Adipocyte (in vitro differentiated cells): ENCODE measurements at regions not wholly inside any gene's neighbourhood (a gene's known extent, or its start where the extent isn't known, plus 50 kb on each side); places are given as distances from the start of the nearest gene placed in this dataset.
A peak's percentile ranks its signal among the peaks of the same experiment; 100 is the strongest.
"Not testable (repeated sequence)": the region's sequence is repeated elsewhere in the genome, so short reads cannot be mapped to it uniquely, and the experiment has no call there.

Experiments used
- DNase-seq: peaks from one replicate; pipeline ENCODE4 v3.0.0-alpha.2; 2015; ENCODE audit warnings: low read depth
- H3K27me3 ChIP-seq: replicated peaks from 2 replicates; pipeline ENCODE4 v1.7.0; 2013; ENCODE audit warnings: mild to moderate bottlenecking, low read length, moderate library complexity; ENCODE audit not compliant: control insufficient read depth, insufficient read depth
- H3K36me3 ChIP-seq: 2 replicates; pipeline ENCODE4 v1.7.0; 2013; ENCODE audit warnings: low read length, mild to moderate bottlenecking, moderate library complexity; ENCODE audit not compliant: control insufficient read depth, insufficient read depth, severe bottlenecking
- H3K4me1 ChIP-seq: 2 replicates; pipeline ENCODE4 v1.7.0; 2013; ENCODE audit warnings: mild to moderate bottlenecking, low read length, moderate library complexity; ENCODE audit not compliant: control insufficient read depth, insufficient read depth
- H3K4me3 ChIP-seq: 2 replicates; pipeline ENCODE4 v1.7.0; 2013; ENCODE audit warnings: mild to moderate bottlenecking, low read length, moderate library complexity
- H3K9ac ChIP-seq: 2 replicates; pipeline ENCODE4 v1.7.0; 2013; ENCODE audit warnings: mild to moderate bottlenecking, low read length, moderate library complexity
- H3K9me3 ChIP-seq: 2 replicates; pipeline ENCODE4 v1.7.0; 2013; ENCODE audit warnings: mild to moderate bottlenecking, low read length, moderate library complexity; ENCODE audit not compliant: control insufficient read depth

- Histone ChIP-seq H3K9me3 (peaks cover 6% of the 10 kb centered on the region), H3K4me3 (no peak overlapping the region), H3K9ac (no peak overlapping the region), H3K27me3 (no peaks in the 10 kb centered on the region), H3K4me1 (peaks cover 21% of the 10 kb centered on the region), H3K36me3 (no peaks in the 10 kb centered on the region)
- DNase-seq, result no peak
Observed at GRCh38 chr1:232144696-232145230, 485.2 kb downstream of the SIPA1L2 start.

DNA sequence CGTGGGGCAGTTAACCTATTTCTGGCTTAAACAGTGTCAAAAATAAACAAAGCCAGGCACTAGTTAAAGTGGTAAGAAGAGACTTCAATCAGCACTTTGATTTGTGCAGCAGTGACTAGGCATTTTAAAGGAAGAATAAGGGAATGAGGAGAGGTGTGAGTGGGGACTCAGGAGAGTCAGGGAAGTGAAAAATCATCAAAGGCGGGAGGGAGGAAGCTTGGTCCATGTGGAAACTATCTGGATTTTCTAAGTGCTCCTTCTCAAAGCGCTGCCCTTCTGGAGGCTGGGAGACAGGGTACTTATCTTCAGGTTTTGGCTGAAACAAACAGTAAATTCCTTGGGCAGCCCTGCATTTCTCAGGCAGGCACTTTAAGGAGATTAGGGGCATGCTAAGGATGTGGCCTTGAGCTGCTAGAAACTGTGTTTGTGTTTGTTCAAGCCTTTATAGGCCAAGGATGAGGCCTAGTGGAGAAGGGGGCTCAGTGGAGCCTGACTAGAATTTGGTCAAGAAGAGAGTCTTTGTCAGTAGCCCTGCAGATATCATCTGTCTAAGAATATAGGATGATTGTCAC lies 486.5 kb downstream of the SIPA1L2 start:
- Histone ChIP-seq H3K9me3 (peaks cover 6% of the 10 kb centered on the region), H3K4me3 (no peak overlapping the region), H3K27me3 (no peaks in the 10 kb centered on the region), H3K36me3 (no peaks in the 10 kb centered on the region), H3K9ac (no peak overlapping the region), H3K4me1 (peaks cover 18% of the 10 kb centered on the region)
- DNase-seq, result no peak

GRCh38 chr1:232142403-232143314 lies 487.3 kb downstream of the SIPA1L2 start:
- H3K27me3 ChIP-seq, result no peaks in the 10 kb centered on the region
- H3K4me3 ChIP-seq, result no peak overlapping the region
- H3K36me3 ChIP-seq, result no peaks in the 10 kb centered on the region
- H3K9me3 ChIP-seq, result peaks cover 6% of the 10 kb centered on the region
- DNase-seq, result peak; percentile 75
- peaks cover 18% of the 10 kb centered on the region for H3K4me1 ChIP-seq
- no peak overlapping the region for H3K9ac ChIP-seq

GRCh38 chr1:232141167-232141448 lies 488.8 kb downstream of the SIPA1L2 start:
- not testable (repeated sequence) for H3K27me3 ChIP-seq, H3K9ac ChIP-seq, DNase-seq, H3K9me3 ChIP-seq, H3K36me3 ChIP-seq, H3K4me3 ChIP-seq
- H3K4me1 ChIP-seq, result peaks cover 18% of the 10 kb centered on the region

DNA sequence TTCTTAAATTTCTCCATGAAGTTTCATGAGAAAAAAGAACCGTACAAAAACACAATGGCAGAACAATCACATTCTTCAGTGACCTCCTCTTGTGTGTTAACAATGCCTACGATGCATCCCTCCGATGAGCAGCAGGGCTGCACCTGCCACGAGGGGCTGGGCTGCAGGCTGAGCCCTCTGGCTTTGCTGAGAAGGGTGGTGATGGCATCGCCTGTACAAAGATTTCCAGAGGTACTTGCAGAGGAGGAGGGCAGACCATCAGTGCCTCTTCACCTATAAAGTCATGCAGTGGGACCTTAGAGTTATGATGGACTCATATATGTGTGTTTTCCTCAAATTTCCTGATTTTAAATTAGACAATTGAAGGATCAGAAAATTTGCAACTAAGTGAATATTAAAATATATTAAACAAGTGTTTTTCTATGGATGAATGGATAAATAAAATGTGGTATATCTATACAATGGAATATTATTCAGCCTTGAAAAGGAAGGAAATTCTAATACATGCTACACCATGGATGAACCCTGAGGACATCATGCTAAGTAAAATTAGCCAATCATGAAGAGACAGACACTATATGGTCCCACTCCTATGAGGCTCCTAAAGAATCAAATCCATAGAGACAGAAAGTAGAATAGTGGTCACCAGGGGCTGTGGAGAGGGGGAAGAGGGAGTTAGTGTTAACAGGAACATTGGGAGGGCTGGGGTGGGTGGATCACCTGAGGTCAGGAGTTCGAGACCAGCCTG lies 489.3 kb downstream of the SIPA1L2 start:
- no peak for DNase-seq
- H3K9me3 ChIP-seq, result peaks cover 9% of the 10 kb centered on the region
- H3K4me1 ChIP-seq, result peaks cover 18% of the 10 kb centered on the region
- no peaks in the 10 kb centered on the region for H3K36me3 ChIP-seq
- H3K27me3 ChIP-seq, result peaks cover 4% of the 10 kb centered on the region
- H3K4me3 ChIP-seq, result no peak overlapping the region
- no peak overlapping the region for H3K9ac ChIP-seq

- H3K9ac ChIP-seq, result no peak overlapping the region
- H3K4me3 ChIP-seq, result no peak overlapping the region
- peaks cover 4% of the 10 kb centered on the region for H3K27me3 ChIP-seq
- no peak for DNase-seq
- H3K9me3 ChIP-seq, result peaks cover 9% of the 10 kb centered on the region
- H3K36me3 ChIP-seq, result no peaks in the 10 kb centered on the region
- H3K4me1 ChIP-seq, result peaks cover 18% of the 10 kb centered on the region
Observed at GRCh38 chr1:232139444-232139843, 490.5 kb downstream of the SIPA1L2 start.

DNA sequence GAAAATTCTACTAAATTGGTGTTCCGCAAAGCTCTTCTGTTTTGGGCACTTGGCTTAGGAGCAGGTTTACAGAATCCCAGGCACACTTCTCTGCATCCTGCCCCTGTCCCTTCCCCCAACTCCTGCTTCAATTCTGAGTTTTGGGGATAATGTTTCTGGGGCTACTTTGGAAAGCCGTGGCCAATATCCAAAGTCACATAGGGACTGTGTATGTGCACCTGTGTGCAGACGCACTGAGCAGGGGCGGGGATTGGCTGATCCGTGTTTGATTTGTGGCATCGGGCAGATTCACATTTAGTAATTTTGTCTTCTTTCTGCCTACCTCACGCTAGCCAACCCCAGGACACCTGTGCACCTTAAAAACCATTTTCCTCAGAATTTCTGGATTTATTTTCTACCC lies 491.9 kb downstream of the SIPA1L2 start:
- no peaks in the 10 kb centered on the region for H3K36me3 ChIP-seq
- H3K4me1 ChIP-seq, result peaks cover 13% of the 10 kb centered on the region
- H3K9ac ChIP-seq, result no peak overlapping the region

DNA sequence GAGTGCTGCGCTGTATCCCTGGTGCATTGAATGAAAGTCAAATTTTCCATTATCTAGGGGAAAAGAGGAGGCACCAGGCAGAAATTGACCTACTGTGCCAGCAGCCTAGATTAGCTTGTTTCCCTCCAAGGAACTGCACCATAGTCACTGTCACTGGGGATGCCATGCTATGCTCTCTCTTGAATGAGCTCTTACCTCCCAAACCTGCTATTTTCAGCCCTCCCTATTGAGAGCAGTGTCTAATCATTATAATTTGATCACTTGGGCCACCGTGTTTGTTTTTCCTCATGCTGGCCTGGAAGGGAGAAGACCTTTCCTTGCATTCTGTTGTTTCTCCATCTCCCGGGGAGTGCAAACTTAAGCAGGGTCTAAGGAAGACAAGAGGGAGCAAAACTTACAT lies 492.9 kb downstream of the SIPA1L2 start:
- no peak for DNase-seq
- Histone ChIP-seq H3K36me3 (no peaks in the 10 kb centered on the region), H3K4me3 (no peak overlapping the region), H3K4me1 (peaks cover 4% of the 10 kb centered on the region), H3K9me3 (peaks cover 9% of the 10 kb centered on the region), H3K9ac (no peak overlapping the region), H3K27me3 (peaks cover 4% of the 10 kb centered on the region)

More for the DNA sequence above, 491.9 kb downstream of the SIPA1L2 start:
- peaks cover 9% of the 10 kb centered on the region for H3K9me3 ChIP-seq
- no peak for DNase-seq
- H3K4me3 ChIP-seq, result no peak overlapping the region
- H3K27me3 ChIP-seq, result peaks cover 4% of the 10 kb centered on the region

DNA sequence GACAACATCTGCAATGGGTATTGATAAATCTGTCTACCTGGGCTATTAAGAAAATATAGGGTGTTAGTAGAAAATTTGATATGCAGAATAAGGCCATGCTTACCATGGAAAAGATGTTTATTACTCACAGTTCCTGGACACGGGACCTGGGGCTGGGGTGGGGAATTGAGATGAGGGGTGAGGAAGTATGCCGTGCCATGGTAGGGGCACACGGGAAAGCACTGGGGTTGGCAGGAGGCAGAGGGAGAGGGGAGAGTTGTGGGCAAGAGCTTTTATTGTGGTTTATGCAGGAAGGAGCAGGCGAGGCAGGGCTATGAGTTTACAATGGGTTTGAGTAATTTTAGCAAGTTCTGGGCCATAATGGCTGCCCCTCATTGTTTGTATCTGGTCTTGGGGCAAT lies 493.8 kb downstream of the SIPA1L2 start:
- Histone ChIP-seq H3K4me1 (no peaks in the 10 kb centered on the region), H3K36me3 (no peaks in the 10 kb centered on the region), H3K27me3 (peaks cover 4% of the 10 kb centered on the region), H3K4me3 (no peak overlapping the region), H3K9ac (no peak overlapping the region), H3K9me3 (peaks cover 10% of the 10 kb centered on the region)
- no peak for DNase-seq

DNA sequence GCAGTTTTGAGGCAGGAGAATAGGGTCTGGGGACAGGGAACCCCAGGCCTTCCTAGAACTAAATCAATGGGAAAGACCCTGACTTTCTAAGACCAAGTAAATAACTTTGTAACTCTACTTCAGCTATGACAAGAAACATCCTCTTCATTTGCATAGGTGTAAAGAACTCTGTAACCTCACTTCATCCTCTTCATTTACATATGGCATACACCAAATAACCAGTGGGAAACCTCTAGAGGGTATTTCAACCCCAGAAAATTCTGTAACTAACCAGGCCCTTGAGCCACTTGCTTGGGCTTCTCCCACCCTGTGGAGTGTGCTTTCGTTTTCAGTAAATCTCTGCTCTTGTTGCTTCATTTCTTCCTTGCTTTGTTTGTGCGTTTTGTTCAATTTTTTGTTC lies 495.6 kb downstream of the SIPA1L2 start:
- peaks cover 4% of the 10 kb centered on the region for H3K27me3 ChIP-seq
- H3K36me3 ChIP-seq, result no peaks in the 10 kb centered on the region
- DNase-seq, result no peak
- no peaks in the 10 kb centered on the region for H3K4me1 ChIP-seq
- H3K4me3 ChIP-seq, result no peak overlapping the region
- no peak overlapping the region for H3K9ac ChIP-seq
- H3K9me3 ChIP-seq, result peaks cover 7% of the 10 kb centered on the region

GRCh38 chr1:232132572-232132971 lies 497.4 kb downstream of the SIPA1L2 start:
- Histone ChIP-seq H3K4me3 (no peak overlapping the region), H3K9me3 (peaks cover 7% of the 10 kb centered on the region), H3K9ac (no peak overlapping the region), H3K4me1 (peaks cover 2% of the 10 kb centered on the region), H3K36me3 (no peaks in the 10 kb centered on the region), H3K27me3 (peaks cover 4% of the 10 kb centered on the region)
- no peak for DNase-seq
